Osteoblast (primary cell): ENCODE measurements at regions not wholly inside any gene's neighbourhood (a gene's known extent, or its start where the extent isn't known, plus 50 kb on each side); places are given as distances from the start of the nearest gene placed in this dataset.

Source experiments
- DNase-seq: peaks from one replicate; pipeline ENCODE4 v3.0.0; 2011; ENCODE audit warnings: low spot score, mixed read lengths; ENCODE audit not compliant: insufficient read length; ENCODE audit errors: missing footprints
- H2AFZ ChIP-seq: 2 replicates; pipeline ENCODE4 v1.6.0; 2011; ENCODE audit warnings: mild to moderate bottlenecking, low read length
- H3K27ac ChIP-seq: 2 replicates; pipeline ENCODE4 v1.5.1; 2011; ENCODE audit warnings: mild to moderate bottlenecking, low read depth, low read length, moderate library complexity
- H3K27me3 ChIP-seq: 2 replicates; pipeline ENCODE4 v1.6.0; 2012; ENCODE audit warnings: mild to moderate bottlenecking, control low read depth, inconsistent platforms, low read length, moderate library complexity; ENCODE audit not compliant: insufficient read depth
- H3K36me3 ChIP-seq: 2 replicates; pipeline ENCODE4 v1.5.1; 2011; ENCODE audit warnings: mild to moderate bottlenecking, low read length, control low read depth, moderate library complexity; ENCODE audit not compliant: insufficient read depth
- H3K4me1 ChIP-seq: 2 replicates; pipeline ENCODE4 v1.5.1; 2011; ENCODE audit warnings: mild to moderate bottlenecking, low read length, control low read depth, moderate library complexity; ENCODE audit not compliant: insufficient read depth
- H3K4me2 ChIP-seq: 2 replicates; pipeline ENCODE4 v1.6.0; 2011; ENCODE audit warnings: mild to moderate bottlenecking, low read length; ENCODE audit not compliant: insufficient read depth
- H3K4me3 ChIP-seq: fragments of 200-600 bp; sonication (generic); 3 replicates; pipeline ENCODE4 v1.5.1; 2012; ENCODE audit warnings: mild to moderate bottlenecking, low read length, inconsistent platforms; ENCODE audit not compliant: insufficient read depth
- H3K79me2 ChIP-seq: 2 replicates; pipeline ENCODE4 v1.6.0; 2012; ENCODE audit warnings: mild to moderate bottlenecking, low read length, control low read depth, inconsistent platforms; ENCODE audit not compliant: insufficient read depth
- H3K9me3 ChIP-seq: 2 replicates; pipeline ENCODE4 v1.5.1; 2011; ENCODE audit warnings: low read depth, low read length, control low read depth
- H4K20me1 ChIP-seq: 2 replicates; pipeline ENCODE4 v1.6.0; 2012; ENCODE audit warnings: mild to moderate bottlenecking, low read length, control low read depth; ENCODE audit not compliant: insufficient read depth
- TF ChIP-seq, protein P1 (sequence below): IDR thresholded peaks from 2 replicates; pipeline ENCODE4 v1.5.1; 2011; ENCODE audit warnings: mild to moderate bottlenecking, low read depth, low read length, moderate library complexity; ENCODE audit errors: extremely low read depth

DNA sequence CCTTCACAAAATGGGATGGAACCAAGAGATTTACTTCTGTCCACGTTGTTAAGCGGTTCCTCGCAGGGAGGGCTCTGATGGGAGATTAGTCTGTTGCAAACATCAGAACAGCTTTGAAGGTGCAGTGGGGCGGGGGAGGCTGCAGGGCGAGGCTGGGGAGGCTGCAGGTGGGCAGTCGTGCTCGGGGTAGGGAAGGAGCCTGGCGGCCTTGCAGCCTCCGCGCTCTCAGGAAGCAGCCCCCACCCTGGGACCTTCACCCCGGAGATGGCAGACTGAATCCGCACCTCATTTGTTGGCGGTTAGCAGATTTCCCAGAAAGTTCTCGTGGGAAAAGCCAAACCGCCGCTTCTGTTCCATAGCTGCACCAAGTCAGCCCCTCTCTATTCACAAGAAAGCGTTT lies 237.3 kb downstream of the BRD1 start:
- TF ChIP-seq, protein P1, sequence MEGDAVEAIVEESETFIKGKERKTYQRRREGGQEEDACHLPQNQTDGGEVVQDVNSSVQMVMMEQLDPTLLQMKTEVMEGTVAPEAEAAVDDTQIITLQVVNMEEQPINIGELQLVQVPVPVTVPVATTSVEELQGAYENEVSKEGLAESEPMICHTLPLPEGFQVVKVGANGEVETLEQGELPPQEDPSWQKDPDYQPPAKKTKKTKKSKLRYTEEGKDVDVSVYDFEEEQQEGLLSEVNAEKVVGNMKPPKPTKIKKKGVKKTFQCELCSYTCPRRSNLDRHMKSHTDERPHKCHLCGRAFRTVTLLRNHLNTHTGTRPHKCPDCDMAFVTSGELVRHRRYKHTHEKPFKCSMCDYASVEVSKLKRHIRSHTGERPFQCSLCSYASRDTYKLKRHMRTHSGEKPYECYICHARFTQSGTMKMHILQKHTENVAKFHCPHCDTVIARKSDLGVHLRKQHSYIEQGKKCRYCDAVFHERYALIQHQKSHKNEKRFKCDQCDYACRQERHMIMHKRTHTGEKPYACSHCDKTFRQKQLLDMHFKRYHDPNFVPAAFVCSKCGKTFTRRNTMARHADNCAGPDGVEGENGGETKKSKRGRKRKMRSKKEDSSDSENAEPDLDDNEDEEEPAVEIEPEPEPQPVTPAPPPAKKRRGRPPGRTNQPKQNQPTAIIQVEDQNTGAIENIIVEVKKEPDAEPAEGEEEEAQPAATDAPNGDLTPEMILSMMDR: no peak
- no peaks in the 10 kb centered on the region for H3K4me1 ChIP-seq
- H2AFZ ChIP-seq: no peak overlapping the region
- no peaks in the 10 kb centered on the region for H3K79me2 ChIP-seq
- H3K36me3 ChIP-seq: no peaks in the 10 kb centered on the region
- no peaks in the 10 kb centered on the region for H3K27me3 ChIP-seq
- H4K20me1 ChIP-seq: no peaks in the 10 kb centered on the region
- no peak overlapping the region for H3K4me2 ChIP-seq
- peak; percentile 50 for DNase-seq
- H3K9me3 ChIP-seq: no peaks in the 10 kb centered on the region
- no peak overlapping the region for H3K4me3 ChIP-seq
- H3K27ac ChIP-seq: no peak overlapping the region

DNA sequence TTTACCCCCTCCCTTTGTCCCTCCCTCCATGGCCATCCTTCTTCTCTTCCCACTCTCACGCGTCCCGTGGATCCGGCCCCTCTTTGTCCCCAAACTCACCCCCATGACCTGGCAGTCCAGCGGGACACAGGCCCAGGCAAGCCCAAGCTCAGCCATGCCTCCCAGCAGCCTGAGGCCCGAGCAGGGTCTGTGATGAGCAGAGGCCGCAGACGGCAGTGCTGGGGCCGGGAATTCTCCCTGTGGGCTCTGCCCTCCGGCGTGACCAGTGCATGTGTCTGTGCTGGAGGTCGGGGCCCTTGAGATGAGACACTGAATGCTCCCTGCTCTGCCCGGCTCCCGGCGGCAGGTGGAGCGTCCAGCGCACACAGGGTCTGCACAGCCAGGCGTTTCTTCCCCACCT lies 237.9 kb downstream of the BRD1 start:
- Histone ChIP-seq H3K27me3 (no peaks in the 10 kb centered on the region), H3K4me2 (no peak overlapping the region), H4K20me1 (no peaks in the 10 kb centered on the region), H3K4me3 (no peak overlapping the region), H3K9me3 (no peaks in the 10 kb centered on the region), H3K79me2 (no peaks in the 10 kb centered on the region), H3K27ac (no peak overlapping the region), H3K36me3 (no peaks in the 10 kb centered on the region), H3K4me1 (no peaks in the 10 kb centered on the region), H2AFZ (no peak overlapping the region)
- peak; percentile 41 for DNase-seq
- TF ChIP-seq, protein P1: no peak

DNA sequence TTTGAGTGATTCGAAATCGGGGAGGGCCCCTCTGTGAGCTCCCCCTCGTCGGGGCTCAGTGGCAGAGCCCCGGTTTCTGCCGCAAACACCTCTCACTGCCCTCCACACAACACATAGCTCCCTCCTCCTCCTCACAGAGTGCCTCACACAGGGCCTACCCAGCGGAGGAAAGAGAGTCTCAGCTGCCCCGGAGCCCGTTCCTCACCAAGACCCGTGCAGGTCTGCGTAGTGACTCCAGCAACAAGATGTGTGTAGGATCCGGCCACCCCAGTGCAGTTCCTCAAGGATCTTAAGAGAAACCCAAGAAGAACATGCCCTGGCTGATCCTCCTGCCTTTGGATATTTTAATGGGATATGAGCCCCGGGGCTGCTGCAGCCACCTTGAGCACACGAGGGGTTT lies 238.4 kb downstream of the BRD1 start:
- H3K79me2 ChIP-seq: no peaks in the 10 kb centered on the region
- peak; percentile 26 for DNase-seq
- H3K4me3 ChIP-seq: no peak overlapping the region
- H3K27me3 ChIP-seq: no peaks in the 10 kb centered on the region
- no peaks in the 10 kb centered on the region for H4K20me1 ChIP-seq
- H2AFZ ChIP-seq: no peak overlapping the region
- no peaks in the 10 kb centered on the region for H3K36me3 ChIP-seq
- TF ChIP-seq, protein P1: no peak
- H3K9me3 ChIP-seq: no peaks in the 10 kb centered on the region
- no peak overlapping the region for H3K27ac ChIP-seq
- no peak overlapping the region for H3K4me2 ChIP-seq
- H3K4me1 ChIP-seq: no peaks in the 10 kb centered on the region

DNA sequence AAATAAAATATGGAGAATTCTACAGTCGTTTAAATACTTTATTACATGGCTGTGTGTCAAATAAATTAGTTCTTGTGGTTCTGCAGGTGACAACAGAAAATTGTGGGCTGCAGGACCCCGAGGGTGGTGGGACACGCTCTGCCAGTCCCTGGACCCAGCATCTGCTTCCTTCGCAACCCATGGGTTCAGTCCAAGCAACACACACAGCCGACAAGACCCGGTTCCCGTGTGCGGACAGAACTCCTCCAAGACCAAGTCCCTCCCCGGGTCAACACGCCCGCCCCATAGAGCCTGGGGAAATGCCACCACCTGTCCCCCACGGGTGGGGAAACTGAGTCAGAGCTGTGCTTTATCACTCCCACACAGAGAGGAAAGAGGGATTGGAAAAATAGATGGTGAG lies 238.9 kb downstream of the BRD1 start:
- no peak for DNase-seq
- H3K4me2 ChIP-seq: no peak overlapping the region
- TF ChIP-seq, protein P1: no peak
- no peak overlapping the region for H3K4me3 ChIP-seq
- H4K20me1 ChIP-seq: no peaks in the 10 kb centered on the region
- H3K36me3 ChIP-seq: no peaks in the 10 kb centered on the region
- no peaks in the 10 kb centered on the region for H3K4me1 ChIP-seq
- H2AFZ ChIP-seq: no peak overlapping the region
- H3K79me2 ChIP-seq: no peaks in the 10 kb centered on the region
- no peaks in the 10 kb centered on the region for H3K9me3 ChIP-seq
- no peaks in the 10 kb centered on the region for H3K27me3 ChIP-seq
- H3K27ac ChIP-seq: no peak overlapping the region
